GM21367 (cell line): ENCODE measurements at regions not wholly inside any gene's neighbourhood (a gene's known extent, or its start where the extent isn't known, plus 50 kb on each side); places are given as distances from the start of the nearest gene placed in this dataset.
A peak's percentile ranks its signal among the peaks of the same experiment; 100 is the strongest.

ENCODE experiments used
- ATAC-seq: cut with Tn5 transposase; IDR thresholded peaks from one replicate; pipeline ENCODE4 v1.9.1; 2021; ENCODE audit not compliant: unreplicated experiment

- no peak for ATAC-seq
Measured at GRCh38 chr2:56099963-56100362, 83.8 kb upstream of the CCDC85A start.

GRCh38 chr2:56100791-56101312 lies 82.9 kb upstream of the CCDC85A start:
- no peak for ATAC-seq

GRCh38 chr2:56102098-56102497 lies 81.7 kb upstream of the CCDC85A start:
- ATAC-seq, result no peak

- no peak for ATAC-seq
Measured at GRCh38 chr2:56102866-56103265, 80.9 kb upstream of the CCDC85A start.

GRCh38 chr2:56104962-56105361 lies 78.8 kb upstream of the CCDC85A start:
- ATAC-seq, result no peak

- no peak for ATAC-seq
Measured at GRCh38 chr2:56107502-56108220, 76.1 kb upstream of the CCDC85A start.

- no peak for ATAC-seq
Measured at GRCh38 chr2:56108806-56109205, 75.0 kb upstream of the CCDC85A start.

GRCh38 chr2:56109994-56110393 lies 73.8 kb upstream of the CCDC85A start:
- ATAC-seq, result no peak

GRCh38 chr2:56113382-56113975 lies 70.3 kb upstream of the CCDC85A start:
- no peak for ATAC-seq

- ATAC-seq, result no peak
Measured at GRCh38 chr2:56117764-56118163, 66.0 kb upstream of the CCDC85A start.

- no peak for ATAC-seq
Measured at GRCh38 chr2:56118474-56118873, 65.3 kb upstream of the CCDC85A start.

- no peak for ATAC-seq
Measured at GRCh38 chr2:56121995-56122394, 61.8 kb upstream of the CCDC85A start.

- no peak for ATAC-seq
Measured at GRCh38 chr2:56123538-56123937, 60.3 kb upstream of the CCDC85A start.

GRCh38 chr2:56127010-56127409 lies 56.8 kb upstream of the CCDC85A start:
- no peak for ATAC-seq

- no peak for ATAC-seq
Measured at GRCh38 chr2:56127463-56128152, 56.2 kb upstream of the CCDC85A start.

- no peak for ATAC-seq
Measured at GRCh38 chr2:56128235-56128634, 55.6 kb upstream of the CCDC85A start.

GRCh38 chr2:56130463-56131070 lies 53.2 kb upstream of the CCDC85A start:
- ATAC-seq, result no peak

GRCh38 chr2:56132138-56132537 lies 51.7 kb upstream of the CCDC85A start:
- peak; percentile 56 for ATAC-seq

GRCh38 chr2:56133441-56133840 lies 50.3 kb upstream of the CCDC85A start:
- ATAC-seq, result no peak

GRCh38 chr2:56133931-56134629 lies 49.7 kb upstream of the CCDC85A start:
- ATAC-seq, result no peak
